ENCODE measurements at regions not wholly inside any gene's neighbourhood (a gene's known extent, or its start where the extent isn't known, plus 50 kb on each side); places are given as distances from the start of the nearest gene placed in this dataset.

DNA sequence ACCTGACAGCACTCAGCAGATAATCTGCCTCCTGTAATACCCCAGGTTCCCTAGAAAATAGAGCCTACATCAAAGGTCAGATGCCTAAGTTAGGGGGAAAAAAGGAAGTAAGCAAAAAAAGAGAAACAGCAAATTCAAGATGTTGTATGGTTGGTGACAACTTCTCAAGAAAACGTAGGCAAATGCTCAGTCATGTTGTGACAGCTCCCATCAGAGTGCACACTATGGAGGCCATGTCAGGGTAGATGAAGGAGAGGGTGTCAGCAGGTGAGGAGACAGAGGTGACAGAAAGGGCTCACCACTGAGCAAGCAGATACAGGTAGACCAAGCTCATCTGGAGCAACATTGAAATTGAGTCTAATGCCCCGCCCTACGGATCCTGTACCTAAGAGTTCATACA lies 356.8 kb upstream of the BRINP1 start:
- TF ChIP-seq, protein P1, sequence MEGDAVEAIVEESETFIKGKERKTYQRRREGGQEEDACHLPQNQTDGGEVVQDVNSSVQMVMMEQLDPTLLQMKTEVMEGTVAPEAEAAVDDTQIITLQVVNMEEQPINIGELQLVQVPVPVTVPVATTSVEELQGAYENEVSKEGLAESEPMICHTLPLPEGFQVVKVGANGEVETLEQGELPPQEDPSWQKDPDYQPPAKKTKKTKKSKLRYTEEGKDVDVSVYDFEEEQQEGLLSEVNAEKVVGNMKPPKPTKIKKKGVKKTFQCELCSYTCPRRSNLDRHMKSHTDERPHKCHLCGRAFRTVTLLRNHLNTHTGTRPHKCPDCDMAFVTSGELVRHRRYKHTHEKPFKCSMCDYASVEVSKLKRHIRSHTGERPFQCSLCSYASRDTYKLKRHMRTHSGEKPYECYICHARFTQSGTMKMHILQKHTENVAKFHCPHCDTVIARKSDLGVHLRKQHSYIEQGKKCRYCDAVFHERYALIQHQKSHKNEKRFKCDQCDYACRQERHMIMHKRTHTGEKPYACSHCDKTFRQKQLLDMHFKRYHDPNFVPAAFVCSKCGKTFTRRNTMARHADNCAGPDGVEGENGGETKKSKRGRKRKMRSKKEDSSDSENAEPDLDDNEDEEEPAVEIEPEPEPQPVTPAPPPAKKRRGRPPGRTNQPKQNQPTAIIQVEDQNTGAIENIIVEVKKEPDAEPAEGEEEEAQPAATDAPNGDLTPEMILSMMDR (IDR thresholded peaks at IDR 0.05) = no peak
- TF ChIP-seq EZH2 (IDR thresholded peaks at IDR 0.05; ENCODE audit: borderline replicate concordance, insufficient read depth, low read depth, low read length, poor library complexity, severe bottlenecking) = no peak
